ENCODE measurements at regions not wholly inside any gene's neighbourhood (a gene's known extent, or its start where the extent isn't known, plus 50 kb on each side); places are given as distances from the start of the nearest gene placed in this dataset.

GRCh38 chr4:180031330-180031729 lies 2211.9 kb upstream of the TENM3 start:
- no peak overlapping the region for H3K4me3 Mint-ChIP-seq (ENCODE audit: low read depth)
- no peaks in the 10 kb centered on the region for H3K27me3 Mint-ChIP-seq
- no peak overlapping the region for H3K27ac Mint-ChIP-seq
- no peaks in the 10 kb centered on the region for H3K36me3 Mint-ChIP-seq (ENCODE audit: insufficient read depth)
- TF ChIP-seq CTCF (IDR thresholded peaks at IDR 0.05; ENCODE audit: unreplicated experiment), result no peak
- H3K4me1 Mint-ChIP-seq (ENCODE audit: low read depth), result no peaks in the 10 kb centered on the region
- H3K9me3 Mint-ChIP-seq (ENCODE audit: low read depth), result no peaks in the 10 kb centered on the region
- no peak for DNase-seq (ENCODE audit: low spot score, unreplicated experiment)

- H3K4me3 Mint-ChIP-seq (ENCODE audit: low read depth), result no peak overlapping the region
- H3K36me3 Mint-ChIP-seq (ENCODE audit: insufficient read depth), result no peaks in the 10 kb centered on the region
- H3K4me1 Mint-ChIP-seq (ENCODE audit: low read depth), result no peaks in the 10 kb centered on the region
- H3K9me3 Mint-ChIP-seq (ENCODE audit: low read depth), result peaks cover 5% of the 10 kb centered on the region
- no peak overlapping the region for H3K27ac Mint-ChIP-seq
- TF ChIP-seq CTCF (IDR thresholded peaks at IDR 0.05; ENCODE audit: unreplicated experiment), result no peak
- no peaks in the 10 kb centered on the region for H3K27me3 Mint-ChIP-seq
- DNase-seq (ENCODE audit: low spot score, unreplicated experiment), result no peak
These were observed 2201.6 kb upstream of the TENM3 start for GRCh38 chr4:180041576-180041975.

GRCh38 chr4:180052629-180053028 lies 2190.6 kb upstream of the TENM3 start:
- TF ChIP-seq CTCF (IDR thresholded peaks at IDR 0.05; ENCODE audit: unreplicated experiment), result no peak
- H3K27me3 Mint-ChIP-seq, result no peaks in the 10 kb centered on the region
- H3K9me3 Mint-ChIP-seq (ENCODE audit: low read depth), result no peaks in the 10 kb centered on the region
- no peak overlapping the region for H3K4me3 Mint-ChIP-seq (ENCODE audit: low read depth)
- H3K27ac Mint-ChIP-seq, result no peak overlapping the region
- H3K4me1 Mint-ChIP-seq (ENCODE audit: low read depth), result peaks cover 16% of the 10 kb centered on the region
- no peaks in the 10 kb centered on the region for H3K36me3 Mint-ChIP-seq (ENCODE audit: insufficient read depth)
- DNase-seq (ENCODE audit: low spot score, unreplicated experiment), result no peak

GRCh38 chr4:180054291-180054690 lies 2188.9 kb upstream of the TENM3 start:
- Mint-ChIP-seq H3K4me3 (ENCODE audit: low read depth) (no peak overlapping the region), H3K27me3 (no peaks in the 10 kb centered on the region), H3K27ac (no peak overlapping the region), H3K9me3 (ENCODE audit: low read depth) (no peaks in the 10 kb centered on the region), H3K36me3 (ENCODE audit: insufficient read depth) (no peaks in the 10 kb centered on the region), H3K4me1 (ENCODE audit: low read depth) (peaks cover 16% of the 10 kb centered on the region)
- TF ChIP-seq CTCF (IDR thresholded peaks at IDR 0.05; ENCODE audit: unreplicated experiment), result no peak
- DNase-seq (ENCODE audit: low spot score, unreplicated experiment), result no peak

- DNase-seq (ENCODE audit: low spot score, unreplicated experiment), result peak; percentile 13
- Mint-ChIP-seq H3K4me3 (ENCODE audit: low read depth) (peak overlapping the region; percentile 82), H3K27ac (peak overlapping the region; percentile 92), H3K9me3 (ENCODE audit: low read depth) (no peaks in the 10 kb centered on the region), H3K27me3 (peaks cover 12% of the 10 kb centered on the region), H3K4me1 (ENCODE audit: low read depth) (peaks cover 20% of the 10 kb centered on the region), H3K36me3 (ENCODE audit: insufficient read depth) (no peaks in the 10 kb centered on the region)
- TF ChIP-seq CTCF (IDR thresholded peaks at IDR 0.05; ENCODE audit: unreplicated experiment), result peak; percentile 68
These were observed 2185.9 kb upstream of the TENM3 start for GRCh38 chr4:180057299-180057721.
